Erythroblast (primary cell): ENCODE measurements at regions not wholly inside any gene's neighbourhood (a gene's known extent, or its start where the extent isn't known, plus 50 kb on each side); places are given as distances from the start of the nearest gene placed in this dataset.

ENCODE experiments used
- GATA1 ChIP-seq: IDR thresholded peaks from 2 replicates; pipeline ENCODE4 v1.6.1; 2011; ENCODE audit warnings: low read depth, mild to moderate bottlenecking, control low read depth, low read length, moderate library complexity
- POLR2A ChIP-seq: IDR thresholded peaks from 2 replicates; pipeline ENCODE4 v1.6.1; 2011; ENCODE audit warnings: mild to moderate bottlenecking, low read length

GRCh38 chr10:1977461-1977860 is 240.1 kb upstream of the ADARB2 start:
- TF ChIP-seq POLR2A (no peak), GATA1 (no peak)
